NCI-H2171 (cell line): ENCODE measurements at regions not wholly inside any gene's neighbourhood (a gene's known extent, or its start where the extent isn't known, plus 50 kb on each side); places are given as distances from the start of the nearest gene placed in this dataset.
"Not testable (repeated sequence)": the region's sequence is repeated elsewhere in the genome, so short reads cannot be mapped to it uniquely, and the experiment has no call there.

Experiments used
- DNase-seq: peaks from one replicate; lab custom pipeline; 2025; lab: John Stamatoyannopoulos, UW

DNA sequence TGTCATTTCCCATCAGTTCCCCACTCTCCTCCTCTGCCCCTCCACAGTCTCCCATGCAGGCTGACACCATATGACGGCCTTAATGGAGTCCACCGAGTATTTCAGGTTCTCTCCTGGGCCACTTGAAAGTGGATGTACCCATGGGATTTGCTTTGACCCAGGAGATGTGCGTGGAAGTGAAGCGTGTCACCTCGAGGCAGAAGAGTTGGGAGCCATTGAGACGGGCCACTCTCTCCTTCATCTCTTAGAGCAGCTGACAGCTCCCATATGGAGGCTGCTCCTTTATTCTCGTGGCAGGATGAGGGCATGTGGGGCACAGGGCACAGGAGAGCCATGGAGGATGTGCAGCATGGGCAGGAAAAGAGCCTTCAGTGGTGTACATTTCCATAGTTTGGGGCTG is 144.7 kb upstream of the CRYM start:
- not testable (repeated sequence) for DNase-seq

DNA sequence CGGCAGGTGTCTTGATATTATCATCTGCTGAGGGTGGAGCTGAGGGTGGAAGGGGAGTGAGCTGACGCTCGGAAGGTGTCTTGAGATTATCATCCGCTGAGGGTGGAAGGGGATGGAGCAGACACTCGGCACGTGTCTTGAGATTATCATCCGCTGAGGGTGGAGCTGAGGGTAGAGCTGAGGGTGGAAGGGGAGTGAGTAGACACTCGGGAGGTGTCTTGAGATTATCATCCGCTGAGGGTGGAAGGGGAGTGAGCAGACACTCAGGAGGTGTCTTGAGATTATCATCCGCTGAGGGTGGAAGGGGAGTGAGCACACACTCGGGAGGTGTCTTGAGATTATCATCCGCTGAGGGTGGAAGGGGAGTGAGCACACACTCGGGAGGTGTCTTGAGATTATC is 126.6 kb upstream of the CRYM start:
- DNase-seq: not testable (repeated sequence)

DNA sequence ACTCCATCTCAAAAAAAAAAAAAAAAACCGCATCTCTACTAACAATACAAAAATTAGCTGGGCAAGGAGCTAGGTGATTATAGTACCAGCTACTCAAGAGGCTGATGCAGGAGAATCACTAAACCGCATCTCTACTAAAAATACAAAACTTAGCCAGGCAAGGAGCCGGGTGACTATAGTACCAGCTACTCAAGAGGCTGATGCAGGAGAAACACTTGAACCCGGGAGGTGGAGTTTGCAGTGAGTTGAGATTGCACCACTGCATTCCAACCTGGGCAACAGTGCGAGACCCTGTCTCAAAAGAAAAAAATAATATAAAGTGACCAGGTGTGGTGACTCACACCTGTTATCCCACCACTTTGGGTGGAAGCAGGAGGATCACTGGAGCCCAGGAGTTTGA is 119.8 kb upstream of the CRYM start:
- not testable (repeated sequence) for DNase-seq

DNA sequence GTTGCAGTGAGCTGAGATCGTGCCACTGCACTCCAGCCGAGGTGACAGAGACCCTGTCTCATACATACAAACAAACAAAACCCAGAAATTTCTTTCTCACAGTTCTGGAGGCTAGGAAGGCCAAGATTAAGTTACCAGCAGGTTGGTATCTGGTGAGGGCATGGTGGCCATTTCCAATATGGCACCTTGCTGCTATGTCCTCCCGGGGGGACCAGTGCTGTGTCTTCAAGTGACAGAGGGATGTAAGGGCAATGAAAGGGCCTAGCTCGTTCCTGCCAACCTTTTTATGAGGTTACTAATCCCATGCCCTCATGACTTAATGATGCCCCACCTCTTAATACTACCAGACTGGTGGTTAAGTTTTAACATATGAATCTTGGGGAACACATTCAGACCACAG is 118.5 kb upstream of the CRYM start:
- DNase-seq: not testable (repeated sequence)

DNA sequence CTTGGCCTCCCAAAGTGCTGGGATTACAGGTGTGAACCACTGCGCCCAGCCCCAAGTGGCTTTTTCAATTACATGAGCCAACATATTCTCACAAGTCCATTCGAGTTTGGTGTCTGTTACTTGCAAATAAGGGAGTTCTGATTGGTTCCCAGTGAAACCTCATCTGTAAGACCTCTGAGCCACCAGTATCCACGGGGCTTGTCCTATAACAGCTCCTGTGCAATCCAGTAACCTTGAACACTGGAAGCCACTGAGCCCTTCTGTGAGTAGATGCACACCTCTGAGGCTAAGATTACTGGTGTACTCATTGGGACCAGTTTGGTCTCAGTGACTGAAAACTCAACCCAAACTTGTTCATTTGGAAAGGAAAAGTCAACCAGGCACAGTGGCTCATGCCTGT is 112.5 kb upstream of the CRYM start:
- DNase-seq: not testable (repeated sequence)

DNA sequence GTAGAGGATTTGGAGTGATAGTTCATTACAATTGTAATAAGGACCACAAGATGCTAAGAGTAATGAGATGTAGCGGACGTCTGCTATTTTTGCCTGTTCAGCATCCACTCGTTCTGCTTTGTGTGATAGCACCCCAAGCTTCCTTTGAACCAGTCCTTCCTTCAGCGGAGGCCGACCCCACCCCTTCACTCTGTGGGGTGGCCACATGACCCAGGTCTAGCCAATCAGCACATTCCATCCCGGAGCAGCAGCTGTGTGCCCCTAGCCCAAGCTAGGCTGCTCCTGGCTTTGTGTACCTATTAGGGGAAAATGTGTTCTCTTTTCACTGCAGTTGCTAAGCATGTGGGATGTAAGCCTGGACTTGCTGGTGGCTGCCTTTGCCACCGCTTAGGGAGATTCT is 111.8 kb upstream of the CRYM start:
- not testable (repeated sequence) for DNase-seq

DNA sequence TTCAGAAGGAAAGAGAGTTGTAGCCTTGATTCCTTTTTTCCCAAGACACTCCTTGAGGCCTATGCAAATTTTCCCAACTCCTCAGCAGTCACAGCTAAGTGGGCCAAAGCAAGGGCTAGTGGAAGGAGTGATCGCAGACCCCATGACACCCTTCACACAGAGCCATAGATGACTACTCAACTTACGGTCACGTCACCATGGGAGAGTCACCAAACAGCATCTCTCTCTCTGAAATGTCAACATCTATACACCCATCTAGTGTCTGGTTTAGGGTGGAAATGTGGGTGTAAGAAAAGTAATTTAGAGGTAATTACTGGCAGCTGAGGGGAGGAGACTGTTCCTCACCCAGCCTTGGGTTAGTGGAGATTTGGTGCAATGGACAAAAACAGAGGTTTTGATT is 109.7 kb upstream of the CRYM start:
- not testable (repeated sequence) for DNase-seq

DNA sequence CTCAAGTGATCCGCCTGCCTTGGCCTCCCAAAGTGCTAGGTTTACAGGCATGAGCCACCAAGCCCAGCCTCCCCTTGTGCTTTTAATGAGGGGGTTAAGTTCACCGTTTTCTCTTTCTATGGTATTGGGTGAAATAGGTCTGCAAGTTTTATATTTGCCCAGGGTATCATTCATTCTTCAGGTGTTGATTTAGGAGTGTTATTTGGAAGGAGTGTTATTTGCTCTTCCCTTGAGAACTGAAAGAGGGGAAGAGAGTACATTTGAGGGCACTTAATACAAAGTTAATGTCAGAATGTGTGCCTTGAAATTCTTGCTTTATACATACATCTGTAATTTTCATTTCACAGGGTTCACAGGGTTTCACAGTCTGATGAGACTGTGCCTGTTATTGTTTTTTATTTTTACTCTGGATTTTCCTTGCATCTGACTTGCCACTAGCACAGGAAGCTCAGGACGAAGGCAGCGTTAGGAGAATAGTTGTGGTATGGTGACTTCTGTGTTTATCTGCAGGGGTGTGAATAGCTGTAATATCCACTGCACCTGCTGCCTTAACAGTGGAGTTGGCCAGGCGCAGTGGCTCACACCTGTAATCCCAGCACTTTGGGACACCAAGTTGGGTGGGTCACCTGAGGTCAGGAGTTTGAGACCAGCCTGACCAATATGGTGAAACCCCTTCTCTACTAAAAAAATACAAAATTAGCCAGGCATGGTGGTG is 108.3 kb upstream of the CRYM start:
- DNase-seq: not testable (repeated sequence)

DNA sequence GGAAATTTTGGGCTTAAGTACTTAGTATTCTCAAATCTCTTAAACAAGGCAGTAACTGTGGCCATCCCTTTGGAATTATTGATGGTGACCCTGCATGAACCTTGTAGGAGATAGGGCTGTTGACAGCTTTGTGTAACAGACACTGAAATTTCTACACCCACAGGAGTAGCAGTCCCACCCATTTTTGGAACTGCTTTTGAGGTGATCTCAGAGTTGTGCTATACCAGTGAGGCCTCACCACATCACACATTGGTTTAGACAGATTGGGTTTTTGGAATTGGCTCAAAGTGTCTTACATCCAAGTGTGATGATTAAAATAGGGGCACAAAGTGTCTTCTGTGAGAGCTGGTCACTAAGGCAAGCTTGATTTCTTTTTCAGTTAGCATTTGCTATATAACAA is 105.6 kb upstream of the CRYM start:
- DNase-seq: not testable (repeated sequence)

DNA sequence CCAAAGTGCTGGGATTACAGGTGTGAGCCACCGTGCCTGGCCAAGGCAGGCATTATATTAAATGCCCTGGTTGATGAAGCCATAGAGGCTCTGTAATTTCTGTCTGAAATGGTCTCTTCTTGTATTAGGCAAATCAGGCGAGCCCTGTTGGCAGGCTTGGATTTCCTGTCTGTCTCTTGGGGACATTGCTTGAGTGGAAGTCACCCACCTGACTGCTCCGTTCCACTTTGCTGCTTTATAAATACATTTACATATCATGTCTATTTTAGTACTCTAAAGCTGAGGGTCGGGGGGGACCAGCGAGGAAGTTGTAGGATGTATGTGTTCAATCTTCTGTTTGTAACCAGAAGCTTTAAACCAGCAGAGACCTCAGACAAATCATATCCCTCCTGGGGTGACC is 101.6 kb upstream of the CRYM start:
- not testable (repeated sequence) for DNase-seq

DNA sequence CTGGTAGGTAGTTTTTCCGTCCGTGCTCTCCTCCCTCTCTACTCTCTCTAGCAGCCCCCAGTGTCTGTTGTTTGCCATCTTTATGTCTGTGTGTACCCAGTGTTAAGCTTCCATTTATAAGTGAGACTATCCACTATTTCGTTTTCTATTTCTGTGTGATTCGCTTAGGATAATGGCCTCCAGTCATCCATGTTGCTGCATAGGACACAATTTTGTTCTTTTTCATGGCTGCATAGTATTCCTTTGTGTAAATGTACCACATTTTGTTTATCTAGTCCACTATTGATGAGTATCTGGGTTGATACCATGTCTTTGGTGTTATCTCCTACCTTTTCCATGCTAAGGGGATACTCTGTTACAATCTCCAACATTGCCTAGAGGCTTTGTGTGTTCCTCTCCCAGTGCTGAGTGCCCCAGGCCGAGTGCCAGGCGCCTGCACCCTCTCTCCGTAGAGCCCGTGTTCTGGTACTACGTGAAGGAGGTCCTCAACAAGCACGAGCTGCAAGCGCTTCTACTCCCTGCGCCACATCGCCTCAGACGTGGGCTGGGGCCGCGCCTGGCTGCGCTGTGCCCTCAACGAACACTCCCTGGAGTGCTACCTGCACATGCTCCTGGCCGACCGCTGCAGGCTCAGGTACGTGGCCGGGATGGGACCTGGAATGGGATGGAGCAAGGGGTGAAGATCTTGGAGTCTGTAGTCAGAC is 98.3 kb upstream of the CRYM start:
- not testable (repeated sequence) for DNase-seq

DNA sequence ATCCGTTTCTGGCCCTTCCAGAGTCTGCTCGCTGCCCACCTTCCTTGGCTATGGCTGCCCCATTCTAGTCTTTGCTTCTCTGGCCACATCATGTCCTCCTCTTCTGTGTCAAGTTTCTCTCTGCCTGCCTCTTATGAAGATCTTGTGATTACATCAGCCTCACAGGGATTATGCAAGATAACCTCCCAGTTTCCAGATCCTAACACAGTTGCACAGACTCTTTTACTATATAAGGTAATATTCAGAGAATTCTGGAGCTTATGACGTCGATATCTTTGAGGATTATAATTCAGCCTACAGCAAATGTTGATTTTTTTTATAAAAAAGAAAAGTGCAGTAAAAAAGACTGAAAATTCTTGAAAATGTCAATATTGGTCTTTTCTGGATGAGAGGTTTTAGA is 97.2 kb upstream of the CRYM start:
- not testable (repeated sequence) for DNase-seq

DNA sequence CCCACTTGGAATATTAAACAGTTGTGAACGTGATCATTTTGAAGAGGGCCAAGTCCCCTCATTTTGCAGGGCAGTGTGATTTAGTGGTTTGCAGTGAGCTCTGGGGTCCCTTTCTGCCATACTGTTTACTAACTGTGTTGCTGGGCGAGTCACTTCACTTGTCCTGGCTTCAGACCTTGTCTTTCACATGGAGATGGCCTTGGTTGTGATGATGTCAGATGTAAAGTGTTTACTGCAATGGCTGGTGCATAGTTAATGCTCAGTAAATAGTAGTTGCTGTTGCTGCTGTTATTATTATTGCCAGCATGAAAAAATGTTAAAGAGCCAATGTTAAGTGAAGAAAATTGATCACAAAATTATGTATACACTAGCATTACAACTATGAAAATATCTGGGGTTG is 95.4 kb upstream of the CRYM start:
- not testable (repeated sequence) for DNase-seq

DNA sequence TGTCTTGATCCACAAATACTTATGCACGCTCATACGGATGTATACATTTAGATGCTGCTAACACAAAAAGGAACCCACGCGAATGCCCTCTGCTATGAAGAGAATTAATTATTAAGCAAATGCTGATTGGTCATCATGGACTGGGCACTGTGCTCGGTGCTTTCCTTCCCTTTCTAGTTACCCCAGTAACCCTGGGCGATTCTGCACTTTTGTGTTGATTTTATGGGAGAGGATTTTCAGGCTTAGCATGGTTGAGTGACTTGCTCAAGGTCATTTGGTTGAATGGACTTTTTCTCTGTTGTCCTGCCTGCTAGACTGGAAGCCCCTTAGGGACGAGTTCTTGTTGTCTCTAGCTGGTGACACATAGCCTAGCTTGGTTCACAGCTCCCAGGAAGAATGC is 94.8 kb upstream of the CRYM start:
- not testable (repeated sequence) for DNase-seq

DNA sequence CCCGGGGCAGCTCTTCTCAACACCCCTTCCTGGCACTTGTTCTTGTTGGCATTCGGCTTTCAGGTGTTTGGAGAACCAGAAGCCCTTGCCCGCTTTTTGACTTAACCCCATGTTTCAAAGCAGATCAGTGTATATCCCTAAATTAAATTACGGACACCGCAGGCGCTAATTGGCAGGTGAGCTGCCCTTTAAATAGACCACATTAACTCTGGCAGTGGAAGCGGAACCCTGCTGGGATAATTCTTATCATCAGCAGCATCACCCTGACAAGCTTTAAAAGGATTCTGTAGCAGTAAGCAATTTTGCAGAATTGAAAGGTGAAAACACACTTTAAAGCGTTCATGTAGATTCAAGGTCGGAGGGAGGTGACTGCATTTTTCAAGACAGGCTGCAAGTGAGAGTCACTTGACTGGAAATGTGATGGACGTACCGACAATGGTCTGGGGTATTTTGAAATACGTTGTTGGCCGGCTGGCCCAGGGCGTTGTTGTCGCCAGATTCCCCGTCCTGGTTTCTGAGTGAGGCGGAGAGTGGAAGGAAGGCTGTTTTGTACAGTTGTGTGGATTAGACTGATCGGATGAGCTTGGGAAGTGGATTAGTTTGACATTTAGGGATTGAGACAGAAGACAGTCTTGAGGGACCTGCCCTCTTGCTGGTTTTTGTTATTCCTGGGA is 94.2 kb upstream of the CRYM start:
- DNase-seq: not testable (repeated sequence)

DNA sequence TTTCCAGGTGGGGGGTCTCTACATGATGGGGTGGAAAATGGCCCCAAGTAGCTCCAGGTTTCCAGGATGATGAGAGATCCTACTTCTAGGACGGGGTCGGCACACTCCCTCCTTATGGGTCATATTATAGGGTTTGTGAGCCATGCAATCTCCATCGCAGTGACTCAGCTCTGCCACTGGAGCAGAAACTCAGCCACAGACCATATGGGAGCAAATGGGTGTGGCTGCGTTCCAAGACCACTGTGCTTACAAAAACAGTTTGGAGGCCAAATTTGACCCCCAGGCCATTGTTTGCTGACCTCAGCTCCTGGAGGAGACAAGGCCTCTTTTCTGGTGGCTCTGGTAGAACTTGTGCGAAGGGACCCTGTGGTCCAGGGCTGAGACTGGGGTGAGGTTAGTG is 92.7 kb upstream of the CRYM start:
- DNase-seq: not testable (repeated sequence)

DNA sequence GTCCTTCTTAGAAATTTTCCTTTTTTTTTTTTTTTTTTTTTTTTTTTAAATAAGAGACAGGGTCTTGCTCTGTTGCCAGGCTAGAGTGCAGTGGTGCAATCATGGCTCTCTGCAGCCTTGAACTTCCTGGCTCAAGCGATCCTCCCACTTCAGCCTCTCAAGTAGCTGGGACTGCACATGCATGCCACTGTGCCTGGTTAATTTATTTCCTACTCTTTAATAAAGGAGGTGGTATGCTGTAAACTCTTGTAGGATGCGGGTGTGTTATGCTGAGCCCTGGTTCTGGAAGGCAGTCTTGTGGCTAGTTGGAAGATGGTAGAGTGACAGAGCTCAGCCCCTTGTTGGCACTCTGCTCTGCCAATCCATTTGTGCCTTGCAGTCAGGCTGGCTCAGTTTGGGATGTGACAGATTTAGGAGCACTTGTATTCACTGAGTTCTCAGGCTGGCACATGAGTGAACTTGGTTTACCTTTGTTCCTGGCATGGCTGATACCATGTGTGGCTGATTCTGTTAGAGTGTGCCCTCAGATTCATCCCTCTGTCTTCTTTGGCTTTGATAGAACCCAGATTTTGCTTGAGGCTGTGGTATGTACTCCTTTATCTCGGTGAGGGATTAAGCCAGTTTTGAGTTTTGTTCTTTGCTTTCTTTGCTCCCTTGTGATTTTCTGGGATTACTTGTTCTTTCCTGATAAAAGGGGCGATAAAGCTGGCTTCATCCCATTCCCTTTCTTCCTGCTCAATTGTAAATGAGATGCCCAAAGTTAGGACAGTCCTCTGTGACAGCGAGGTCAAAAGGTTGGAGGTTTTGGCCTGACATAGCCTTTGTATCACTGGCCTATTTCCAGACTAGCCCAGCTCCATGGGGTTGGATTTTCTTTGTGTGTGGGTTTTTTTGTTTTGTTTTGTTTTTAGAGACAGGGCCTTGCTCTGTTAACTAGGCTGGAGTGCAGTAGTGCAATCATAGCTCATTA is 91.2 kb upstream of the CRYM start:
- DNase-seq: not testable (repeated sequence)

DNA sequence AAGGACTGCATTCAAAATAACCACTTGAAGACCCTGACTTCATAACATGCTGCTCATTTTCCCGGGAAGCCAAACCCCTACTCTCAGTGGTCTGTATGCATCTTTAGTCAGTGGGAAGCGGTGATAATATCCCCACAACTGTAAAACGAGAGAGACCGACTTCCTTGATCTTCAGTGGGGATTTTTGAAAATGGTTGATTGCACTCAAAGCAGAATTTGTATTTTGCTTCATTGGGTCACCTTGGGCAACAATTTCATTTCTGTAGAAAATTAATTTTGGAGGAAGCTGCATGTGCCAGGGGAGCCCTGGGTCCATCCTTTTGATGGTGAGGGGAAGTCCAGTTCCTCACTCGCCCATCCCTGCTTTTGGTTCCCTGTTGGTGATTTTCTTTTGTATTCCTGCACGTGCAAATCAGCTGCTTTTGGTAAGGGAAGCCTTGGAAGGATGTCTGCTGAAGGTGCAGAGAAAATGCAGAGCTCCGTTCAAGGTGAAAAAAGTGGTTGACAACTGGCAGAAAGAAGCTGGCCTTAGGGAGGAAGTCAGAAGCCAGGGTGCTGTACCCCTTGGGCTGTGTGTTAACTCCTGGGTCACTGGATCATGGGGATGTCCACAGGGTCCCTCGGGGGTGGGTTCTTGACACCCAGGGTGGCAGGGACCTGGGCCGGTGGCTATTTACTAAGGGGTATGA is 89.8 kb upstream of the CRYM start:
- DNase-seq: not testable (repeated sequence)

DNA sequence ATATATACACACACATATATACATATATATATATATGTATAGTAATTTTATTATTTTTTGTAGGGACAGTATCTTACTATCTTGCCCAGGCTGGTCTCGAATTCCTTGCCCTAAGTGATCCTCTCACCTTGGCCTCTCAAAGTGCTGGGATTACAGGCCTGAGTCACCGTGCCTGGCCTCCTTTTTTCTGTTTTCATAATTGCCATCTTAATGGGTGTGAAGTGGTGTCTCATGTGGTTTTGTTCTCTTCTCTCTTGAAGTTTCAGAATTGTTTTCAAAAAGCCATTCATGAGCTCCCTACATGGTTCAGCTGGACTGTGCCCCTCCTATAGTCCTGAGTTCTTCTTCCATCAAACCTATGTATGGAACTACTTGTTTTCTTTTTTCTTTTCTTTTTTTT is 88.9 kb upstream of the CRYM start:
- not testable (repeated sequence) for DNase-seq

DNA sequence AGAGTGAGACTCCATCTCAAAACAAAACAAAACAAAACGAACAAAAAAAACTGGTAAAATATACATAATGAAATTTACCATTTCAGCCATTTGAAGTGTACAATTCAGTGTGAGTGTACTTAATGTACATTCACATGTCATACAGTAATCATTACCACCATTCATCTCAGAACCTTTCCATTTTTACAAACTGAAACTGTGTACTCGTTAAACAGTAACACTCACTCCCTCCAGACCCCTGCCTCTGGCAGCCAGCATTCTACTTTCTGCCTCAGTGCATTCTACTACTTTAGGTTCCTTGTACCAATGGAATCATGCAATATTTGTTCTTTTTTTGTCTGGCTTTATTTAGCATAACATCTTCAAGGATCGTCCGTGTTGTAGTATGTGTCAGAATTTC is 87.5 kb upstream of the CRYM start:
- DNase-seq: not testable (repeated sequence)

DNA sequence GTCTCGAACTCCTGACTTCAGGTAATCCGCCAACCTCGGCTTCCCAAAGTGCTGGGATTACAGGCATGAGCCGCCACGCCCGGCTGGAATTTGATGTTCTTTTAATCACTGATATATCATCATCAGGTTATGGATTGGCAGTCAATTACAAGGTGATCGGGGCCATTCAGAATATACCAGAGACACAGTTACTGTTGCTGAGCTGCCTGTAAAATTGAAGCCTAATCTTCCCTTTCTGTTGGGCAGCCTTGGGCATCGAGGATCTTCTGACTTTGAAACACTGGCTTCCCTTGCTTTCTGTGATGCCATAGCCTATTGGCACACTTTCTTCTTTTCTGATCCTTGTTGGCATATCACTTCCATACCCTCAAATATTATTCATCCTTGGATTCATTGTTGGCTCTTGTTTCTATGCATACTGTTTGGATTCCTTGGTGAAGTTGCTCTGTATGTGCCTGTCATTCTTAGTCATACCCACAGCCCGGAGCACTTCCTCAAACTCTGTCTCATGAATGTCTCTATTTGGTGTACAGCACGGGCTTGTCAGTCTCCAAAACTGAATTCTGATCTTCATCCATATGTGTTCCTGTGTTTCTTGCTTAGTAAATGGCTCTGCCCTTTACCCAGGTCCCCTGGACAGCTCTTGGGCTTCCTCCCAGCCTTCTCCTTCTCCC is 85.6 kb upstream of the CRYM start:
- not testable (repeated sequence) for DNase-seq
